HPDE6-E6E7 (cell line): ENCODE measurements at regions not wholly inside any gene's neighbourhood (a gene's known extent, or its start where the extent isn't known, plus 50 kb on each side); places are given as distances from the start of the nearest gene placed in this dataset.
"Not testable (repeated sequence)": the region's sequence is repeated elsewhere in the genome, so short reads cannot be mapped to it uniquely, and the experiment has no call there.

Experiments
- DNase-seq: peaks from one replicate; pipeline ENCODE4 v3.0.0; 2011; ENCODE audit warnings: missing footprints; ENCODE audit errors: extremely low spot score

GRCh38 chr16:9014389-9014788 lies 50.7 kb upstream of the USP7 start:
- DNase-seq: no peak

- DNase-seq: no peak
Measured at GRCh38 chr16:9015489-9015888, 51.8 kb upstream of the USP7 start.

GRCh38 chr16:9016005-9016404 lies 52.3 kb upstream of the USP7 start:
- DNase-seq: not testable (repeated sequence)

- no peak for DNase-seq
Measured at GRCh38 chr16:9016824-9017223, 53.1 kb upstream of the USP7 start.

GRCh38 chr16:9027070-9027799 lies 63.5 kb upstream of the USP7 start:
- peak; percentile 55 for DNase-seq

- DNase-seq: not testable (repeated sequence)
Measured at GRCh38 chr16:9028491-9028890, 63.0 kb upstream of the HAPSTR1 start.

GRCh38 chr16:9031107-9031506 lies 60.3 kb upstream of the HAPSTR1 start:
- no peak for DNase-seq

- DNase-seq: peak; percentile 53
Measured at GRCh38 chr16:9033125-9033830, 58.2 kb upstream of the HAPSTR1 start.

GRCh38 chr16:9034056-9034455 lies 57.4 kb upstream of the HAPSTR1 start:
- DNase-seq: no peak

- DNase-seq: no peak
Measured at GRCh38 chr16:9035996-9036395, 55.4 kb upstream of the HAPSTR1 start.

- DNase-seq: no peak
Measured at GRCh38 chr16:9039210-9039609, 52.2 kb upstream of the HAPSTR1 start.

GRCh38 chr16:9040800-9041412 lies 50.5 kb upstream of the HAPSTR1 start:
- DNase-seq: no peak
